ENCODE measurements at regions not wholly inside any gene's neighbourhood (a gene's known extent, or its start where the extent isn't known, plus 50 kb on each side); places are given as distances from the start of the nearest gene placed in this dataset.

- Mint-ChIP-seq H3K27me3 (no peaks in the 10 kb centered on the region), H3K36me3 (ENCODE audit: insufficient read depth) (no peaks in the 10 kb centered on the region), H3K4me1 (ENCODE audit: low read depth) (peaks cover 3% of the 10 kb centered on the region), H3K27ac (no peak overlapping the region), H3K4me3 (ENCODE audit: low read depth) (no peak overlapping the region), H3K9me3 (ENCODE audit: low read depth) (no peaks in the 10 kb centered on the region)
- TF ChIP-seq, protein P1, sequence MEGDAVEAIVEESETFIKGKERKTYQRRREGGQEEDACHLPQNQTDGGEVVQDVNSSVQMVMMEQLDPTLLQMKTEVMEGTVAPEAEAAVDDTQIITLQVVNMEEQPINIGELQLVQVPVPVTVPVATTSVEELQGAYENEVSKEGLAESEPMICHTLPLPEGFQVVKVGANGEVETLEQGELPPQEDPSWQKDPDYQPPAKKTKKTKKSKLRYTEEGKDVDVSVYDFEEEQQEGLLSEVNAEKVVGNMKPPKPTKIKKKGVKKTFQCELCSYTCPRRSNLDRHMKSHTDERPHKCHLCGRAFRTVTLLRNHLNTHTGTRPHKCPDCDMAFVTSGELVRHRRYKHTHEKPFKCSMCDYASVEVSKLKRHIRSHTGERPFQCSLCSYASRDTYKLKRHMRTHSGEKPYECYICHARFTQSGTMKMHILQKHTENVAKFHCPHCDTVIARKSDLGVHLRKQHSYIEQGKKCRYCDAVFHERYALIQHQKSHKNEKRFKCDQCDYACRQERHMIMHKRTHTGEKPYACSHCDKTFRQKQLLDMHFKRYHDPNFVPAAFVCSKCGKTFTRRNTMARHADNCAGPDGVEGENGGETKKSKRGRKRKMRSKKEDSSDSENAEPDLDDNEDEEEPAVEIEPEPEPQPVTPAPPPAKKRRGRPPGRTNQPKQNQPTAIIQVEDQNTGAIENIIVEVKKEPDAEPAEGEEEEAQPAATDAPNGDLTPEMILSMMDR (IDR thresholded peaks at IDR 0.05; ENCODE audit: unreplicated experiment): no peak
- no peak for DNase-seq (ENCODE audit: low spot score, unreplicated experiment)
Measured at GRCh38 chr6:22399693-22400092, 102.9 kb upstream of the PRL start.

GRCh38 chr6:22401206-22401605 is 104.4 kb upstream of the PRL start:
- TF ChIP-seq, protein P1 (IDR thresholded peaks at IDR 0.05; ENCODE audit: unreplicated experiment): no peak
- H3K4me3 Mint-ChIP-seq (ENCODE audit: low read depth): no peak overlapping the region
- no peak for DNase-seq (ENCODE audit: low spot score, unreplicated experiment)
- no peaks in the 10 kb centered on the region for H3K27me3 Mint-ChIP-seq
- H3K27ac Mint-ChIP-seq: no peak overlapping the region
- H3K4me1 Mint-ChIP-seq (ENCODE audit: low read depth): peaks cover 3% of the 10 kb centered on the region
- H3K9me3 Mint-ChIP-seq (ENCODE audit: low read depth): no peaks in the 10 kb centered on the region
- H3K36me3 Mint-ChIP-seq (ENCODE audit: insufficient read depth): no peaks in the 10 kb centered on the region

GRCh38 chr6:22401932-22402331 is 105.1 kb upstream of the PRL start:
- Mint-ChIP-seq H3K4me3 (ENCODE audit: low read depth) (no peak overlapping the region), H3K27me3 (no peaks in the 10 kb centered on the region), H3K9me3 (ENCODE audit: low read depth) (no peaks in the 10 kb centered on the region), H3K27ac (no peak overlapping the region), H3K4me1 (ENCODE audit: low read depth) (peaks cover 3% of the 10 kb centered on the region), H3K36me3 (ENCODE audit: insufficient read depth) (no peaks in the 10 kb centered on the region)
- DNase-seq (ENCODE audit: low spot score, unreplicated experiment): no peak
- TF ChIP-seq, protein P1 (IDR thresholded peaks at IDR 0.05; ENCODE audit: unreplicated experiment): no peak

- peaks cover 9% of the 10 kb centered on the region for H3K9me3 Mint-ChIP-seq (ENCODE audit: low read depth)
- peaks cover 6% of the 10 kb centered on the region for H3K4me1 Mint-ChIP-seq (ENCODE audit: low read depth)
- H3K4me3 Mint-ChIP-seq (ENCODE audit: low read depth): no peak overlapping the region
- no peaks in the 10 kb centered on the region for H3K27me3 Mint-ChIP-seq
- H3K36me3 Mint-ChIP-seq (ENCODE audit: insufficient read depth): peaks cover 3% of the 10 kb centered on the region
- no peak overlapping the region for H3K27ac Mint-ChIP-seq
- DNase-seq (ENCODE audit: low spot score, unreplicated experiment): no peak
- TF ChIP-seq, protein P1 (IDR thresholded peaks at IDR 0.05; ENCODE audit: unreplicated experiment): no peak
Measured at GRCh38 chr6:22409486-22409885, 112.7 kb upstream of the PRL start.

- TF ChIP-seq, protein P1 (IDR thresholded peaks at IDR 0.05; ENCODE audit: unreplicated experiment): no peak
- H3K27me3 Mint-ChIP-seq: no peaks in the 10 kb centered on the region
- H3K27ac Mint-ChIP-seq: no peak overlapping the region
- H3K4me3 Mint-ChIP-seq (ENCODE audit: low read depth): no peak overlapping the region
- H3K4me1 Mint-ChIP-seq (ENCODE audit: low read depth): peaks cover 6% of the 10 kb centered on the region
- H3K9me3 Mint-ChIP-seq (ENCODE audit: low read depth): peaks cover 9% of the 10 kb centered on the region
- H3K36me3 Mint-ChIP-seq (ENCODE audit: insufficient read depth): peaks cover 3% of the 10 kb centered on the region
- DNase-seq (ENCODE audit: low spot score, unreplicated experiment): no peak
Measured at GRCh38 chr6:22411376-22412105, 114.7 kb upstream of the PRL start.
